SIG-M5 treated with dmso at 0.1 percent for 504 hours (cell line): ENCODE measurements at regions not wholly inside any gene's neighbourhood (a gene's known extent, or its start where the extent isn't known, plus 50 kb on each side); places are given as distances from the start of the nearest gene placed in this dataset.
A peak's percentile ranks its signal among the peaks of the same experiment; 100 is the strongest.
"Not testable (repeated sequence)": the region's sequence is repeated elsewhere in the genome, so short reads cannot be mapped to it uniquely, and the experiment has no call there.

Source experiments
- DNase-seq: peaks from one replicate; lab custom pipeline; 2025; ENCODE audit not compliant: unreplicated experiment; lab: John Stamatoyannopoulos, UW

- no peak for DNase-seq
These were observed 306.1 kb upstream of the RGS17 start for GRCh38 chr6:153437193-153437592.

GRCh38 chr6:153436351-153436750 is 305.3 kb upstream of the RGS17 start:
- DNase-seq, result no peak

- no peak for DNase-seq
These were observed 304.7 kb upstream of the RGS17 start for GRCh38 chr6:153435787-153436186.

- DNase-seq, result no peak
These were observed 294.5 kb upstream of the RGS17 start for GRCh38 chr6:153425536-153425935.

GRCh38 chr6:153424719-153425400 is 293.8 kb upstream of the RGS17 start:
- no peak for DNase-seq

- DNase-seq, result no peak
These were observed 281.4 kb upstream of the RGS17 start for GRCh38 chr6:153412519-153412918.

- DNase-seq, result no peak
These were observed 280.1 kb upstream of the RGS17 start for GRCh38 chr6:153411070-153411648.

- DNase-seq, result no peak
These were observed 274.8 kb upstream of the RGS17 start for GRCh38 chr6:153405931-153406330.

- DNase-seq, result no peak
These were observed 270.7 kb upstream of the RGS17 start for GRCh38 chr6:153401751-153402150.

GRCh38 chr6:153392156-153392555 is 261.1 kb upstream of the RGS17 start:
- no peak for DNase-seq

GRCh38 chr6:153373869-153374268 is 242.8 kb upstream of the RGS17 start:
- DNase-seq, result no peak

GRCh38 chr6:153368131-153368530 is 237.0 kb upstream of the RGS17 start:
- no peak for DNase-seq

- DNase-seq, result no peak
These were observed 235.9 kb upstream of the RGS17 start for GRCh38 chr6:153367021-153367420.

- no peak for DNase-seq
These were observed 226.3 kb upstream of the RGS17 start for GRCh38 chr6:153357391-153357790.

GRCh38 chr6:153340568-153340967 is 209.5 kb upstream of the RGS17 start:
- DNase-seq, result no peak

GRCh38 chr6:153334121-153334520 is 203.0 kb upstream of the RGS17 start:
- DNase-seq, result no peak

GRCh38 chr6:153331221-153331620 is 200.1 kb upstream of the RGS17 start:
- DNase-seq, result not testable (repeated sequence)

- no peak for DNase-seq
These were observed 197.1 kb upstream of the RGS17 start for GRCh38 chr6:153328194-153328593.

GRCh38 chr6:153325661-153326060 is 194.6 kb upstream of the RGS17 start:
- no peak for DNase-seq

GRCh38 chr6:153312634-153313033 is 181.6 kb upstream of the RGS17 start:
- peak; percentile 40 for DNase-seq

- DNase-seq, result no peak
These were observed 178.6 kb upstream of the RGS17 start for GRCh38 chr6:153309651-153310050.

- DNase-seq, result no peak
These were observed 171.1 kb upstream of the RGS17 start for GRCh38 chr6:153302133-153302532.

- no peak for DNase-seq
These were observed 170.5 kb upstream of the RGS17 start for GRCh38 chr6:153301602-153302001.
